K562 (cell line): ENCODE measurements at regions not wholly inside any gene's neighbourhood (a gene's known extent, or its start where the extent isn't known, plus 50 kb on each side); places are given as distances from the start of the nearest gene placed in this dataset.

Source experiments
- EP300 ChIP-seq: IDR thresholded peaks from 2 replicates; pipeline ENCODE4 v1.6.1; 2012; ENCODE audit warnings: low read length, improper control_type of control experiment
- GTF2A2 ChIP-seq: IDR thresholded peaks from 2 replicates; pipeline ENCODE4 v1.6.1; 2016; ENCODE audit warnings: mild to moderate bottlenecking, missing genetic modification characterization, missing compliant biosample characterization
- HDAC1 ChIP-seq, 2 experiments: fragments of 450-650 bp; IDR thresholded peaks; 2 replicates each; pipeline ENCODE4 v1.6.1; 2016 to 2017; ENCODE audit warnings: inconsistent platforms in 1 of 2, mild to moderate bottlenecking in 1 of 2, moderate library complexity in 1 of 2
- NCOR1 ChIP-seq: fragments of 450-650 bp; IDR thresholded peaks from 2 replicates; pipeline ENCODE4 v1.6.1; 2016; ENCODE audit warnings: mild to moderate bottlenecking, moderate library complexity
- NR3C1 ChIP-seq: sonication (generic); formaldehyde crosslinking; IDR thresholded peaks from 2 replicates; pipeline ENCODE4 v1.8.1; 2022; ENCODE audit warnings: missing genetic modification reagents
- POLR2A ChIP-seq: fragments of 450-650 bp; conservative IDR thresholded peaks from 2 replicates; pipeline ENCODE4 v1.6.1; 2016
- TAF7 ChIP-seq: fragments of 450-650 bp; IDR thresholded peaks from 2 replicates; pipeline ENCODE4 v1.6.1; 2016; ENCODE audit warnings: missing genetic modification characterization, missing compliant biosample characterization
- ZFPM2 ChIP-seq: fragments of 250-450 bp; sonication (Bioruptor Pico); IDR thresholded peaks from 2 replicates; pipeline ENCODE4 v1.5.1; 2022; ENCODE audit warnings: mild to moderate bottlenecking
- ZNF274 ChIP-seq: IDR thresholded peaks from 2 replicates; pipeline ENCODE4 v1.6.1; 2011; ENCODE audit warnings: low read depth, mild to moderate bottlenecking, low read length, moderate library complexity, borderline replicate concordance
- TF ChIP-seq, protein P1 (sequence below), 3 experiments: IDR thresholded peaks in 2 of 3; conservative IDR thresholded peaks in 1 of 3; 2 replicates each; pipeline ENCODE4 v1.5.1; 2011 to 2012; ENCODE audit warnings: low read length in 3 of 3, mild to moderate bottlenecking in 3 of 3, control low read depth in 2 of 3, improper control_type of control experiment in 1 of 3, inconsistent platforms in 1 of 3, low read depth in 1 of 3, mixed read lengths in 1 of 3, moderate library complexity in 1 of 3; ENCODE audit not compliant: insufficient read depth in 2 of 3

DNA sequence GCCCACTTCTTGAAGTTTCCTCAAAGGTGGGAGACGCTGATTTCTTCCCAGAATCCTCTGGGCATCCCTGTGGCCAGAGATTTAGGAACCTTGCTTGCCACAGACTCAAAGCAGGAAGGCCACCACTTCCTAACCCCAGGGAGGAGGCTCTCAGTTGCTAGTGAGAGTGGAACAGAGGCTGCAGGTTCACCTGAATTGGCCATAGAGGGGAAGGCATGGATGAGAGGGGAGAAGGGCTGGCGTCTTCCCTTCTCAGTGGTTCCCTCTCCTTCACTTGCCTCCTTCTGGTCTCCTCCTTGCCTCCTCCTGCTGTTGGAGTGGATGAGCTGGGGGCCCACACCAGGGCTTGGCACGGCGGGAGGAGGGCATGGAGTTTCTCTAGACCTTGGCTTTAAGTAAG, 185.7 kb downstream of the ADAMTS15 start:
- TF ChIP-seq GTF2A2 (tag): no peak
- no peak for TF ChIP-seq ZNF274
- no peak for TF ChIP-seq NR3C1 (CRISPR knock-in tag)
- TF ChIP-seq, protein P1, sequence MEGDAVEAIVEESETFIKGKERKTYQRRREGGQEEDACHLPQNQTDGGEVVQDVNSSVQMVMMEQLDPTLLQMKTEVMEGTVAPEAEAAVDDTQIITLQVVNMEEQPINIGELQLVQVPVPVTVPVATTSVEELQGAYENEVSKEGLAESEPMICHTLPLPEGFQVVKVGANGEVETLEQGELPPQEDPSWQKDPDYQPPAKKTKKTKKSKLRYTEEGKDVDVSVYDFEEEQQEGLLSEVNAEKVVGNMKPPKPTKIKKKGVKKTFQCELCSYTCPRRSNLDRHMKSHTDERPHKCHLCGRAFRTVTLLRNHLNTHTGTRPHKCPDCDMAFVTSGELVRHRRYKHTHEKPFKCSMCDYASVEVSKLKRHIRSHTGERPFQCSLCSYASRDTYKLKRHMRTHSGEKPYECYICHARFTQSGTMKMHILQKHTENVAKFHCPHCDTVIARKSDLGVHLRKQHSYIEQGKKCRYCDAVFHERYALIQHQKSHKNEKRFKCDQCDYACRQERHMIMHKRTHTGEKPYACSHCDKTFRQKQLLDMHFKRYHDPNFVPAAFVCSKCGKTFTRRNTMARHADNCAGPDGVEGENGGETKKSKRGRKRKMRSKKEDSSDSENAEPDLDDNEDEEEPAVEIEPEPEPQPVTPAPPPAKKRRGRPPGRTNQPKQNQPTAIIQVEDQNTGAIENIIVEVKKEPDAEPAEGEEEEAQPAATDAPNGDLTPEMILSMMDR (IDR thresholded peaks at IDR 0.05 in 2 of 3, conservative IDR thresholded peaks at IDR 0.05 in 1 of 3; ENCODE audit: insufficient read depth in 2 of 3, low read depth in 1 of 3, low read length in 3 of 3): no peak
- TF ChIP-seq POLR2A: no peak
- TF ChIP-seq HDAC1 (IDR thresholded peaks at IDR 0.05): no peak
- no peak for TF ChIP-seq TAF7 (tag)
- TF ChIP-seq ZFPM2 (CRISPR knock-in tag): no peak
- no peak for TF ChIP-seq NCOR1
- no peak for TF ChIP-seq EP300
